AG04449 (cell line): ENCODE measurements at regions not wholly inside any gene's neighbourhood (a gene's known extent, or its start where the extent isn't known, plus 50 kb on each side); places are given as distances from the start of the nearest gene placed in this dataset.

Experiments used
- CTCF ChIA-PET: fragments of 350-600 bp; formaldehyde crosslinking; extraction: SDS; loops from one replicate; lab custom pipeline; 2021; ENCODE audit warnings: antibody characterized with exemption; lab: Yijun Ruan, JAX
- POLR2A ChIA-PET: fragments of 400-600, 350-600 bp; formaldehyde crosslinking; extraction: SDS; loops from one replicate; lab custom pipeline; 2020; ENCODE audit warnings: antibody characterized with exemption, inconsistent platforms; lab: Yijun Ruan, JAX
- DNase-seq: peaks from one replicate; pipeline ENCODE4 v3.0.0-alpha.2; 2010; ENCODE audit warnings: low read depth, low spot score
- H3K4me3 ChIP-seq: 2 replicates; pipeline ENCODE4 v1.5.1; 2011; ENCODE audit warnings: low read depth, mild to moderate bottlenecking, control low read depth, low read length
- CTCF ChIP-seq: IDR thresholded peaks from one replicate; pipeline ENCODE4 v1.5.1; 2011; ENCODE audit warnings: mild to moderate bottlenecking, moderate library complexity, low read length, control low read depth, inconsistent platforms; ENCODE audit not compliant: insufficient read depth; ENCODE audit errors: missing control alignments

GRCh38 chr14:104388541-104389325 is 190.8 kb upstream of the C14orf180 start:
- no peak for TF ChIP-seq CTCF
- H3K4me3 ChIP-seq = no peak overlapping the region
- no peak for DNase-seq
- CTCF ChIA-PET = no interaction called here
- POLR2A ChIA-PET = no interaction called here

GRCh38 chr14:104389326-104390220 is 190.0 kb upstream of the C14orf180 start:
- no peak overlapping the region for H3K4me3 ChIP-seq
- POLR2A ChIA-PET = no interaction called here
- no peak for DNase-seq
- no peak for TF ChIP-seq CTCF
- CTCF ChIA-PET = no interaction called here

- ChIA-PET POLR2A (no interaction called here), CTCF (no interaction called here)
- no peak for TF ChIP-seq CTCF
Observed at GRCh38 chr14:104390221-104390931, 189.2 kb upstream of the C14orf180 start.

GRCh38 chr14:104390941-104391901 is 188.3 kb upstream of the C14orf180 start:
- no peak for TF ChIP-seq CTCF

More at GRCh38 chr14:104390221-104390931, 189.2 kb upstream of the C14orf180 start:
- no peak overlapping the region for H3K4me3 ChIP-seq
- no peak for DNase-seq

GRCh38 chr14:104392001-104392395 is 187.6 kb upstream of the C14orf180 start:
- H3K4me3 ChIP-seq = no peak overlapping the region
- no peak for TF ChIP-seq CTCF
- POLR2A ChIA-PET = no interaction called here
- no peak for DNase-seq
- CTCF ChIA-PET = no interaction called here

More at GRCh38 chr14:104390941-104391901, 188.3 kb upstream of the C14orf180 start:
- ChIA-PET POLR2A (no interaction called here), CTCF (no interaction called here)
- DNase-seq = no peak
- H3K4me3 ChIP-seq = no peak overlapping the region
